Lower lobe of right lung (tissue), 2 donors: ENCODE measurements at regions not wholly inside any gene's neighbourhood (a gene's known extent, or its start where the extent isn't known, plus 50 kb on each side); places are given as distances from the start of the nearest gene placed in this dataset.

Experiments
- ATAC-seq, 2 donors: fragments of 200-7000 bp; cut with Tn5 transposase; one replicate each; pipeline ENCODE4 v1.9.1; 2020 to 2022; ENCODE audit warnings: mild to moderate bottlenecking in 2 of 2, moderate library complexity in 2 of 2
- DNase-seq: peaks from one replicate; pipeline ENCODE4 v3.0.0-alpha.2; 2020
- H3K27ac ChIP-seq: fragments of 200-600 bp; one replicate; pipeline ENCODE4 v1.8.0; 2022
- H3K27me3 ChIP-seq: fragments of 200-600 bp; one replicate; pipeline ENCODE4 v1.8.0; 2022; ENCODE audit warnings: low read depth
- H3K36me3 ChIP-seq: fragments of 200-600 bp; one replicate; pipeline ENCODE4 v1.8.0; 2022; ENCODE audit warnings: mild to moderate bottlenecking
- H3K4me1 ChIP-seq: fragments of 200-600 bp; one replicate; pipeline ENCODE4 v1.8.0; 2022
- H3K4me3 ChIP-seq: fragments of 200-600 bp; one replicate; pipeline ENCODE4 v1.8.0; 2022; ENCODE audit warnings: mild to moderate bottlenecking
- H3K9me3 ChIP-seq: fragments of 200-600 bp; one replicate; pipeline ENCODE4 v1.8.0; 2022
- intact Hi-C: fragments of 100-400 bp; cut with DNase I; formaldehyde crosslinking; loops from one replicate; pipeline ENCODE4 v1.11.0; 2022
- TF ChIP-seq, protein P1 (sequence below): fragments of 200-600 bp; IDR thresholded peaks from one replicate; pipeline ENCODE4 v1.8.0; 2022; ENCODE audit warnings: antibody characterized with exemption, mild to moderate bottlenecking
- donor health status: DM: no; HTN: yes; CAD: no; lungs with severe emphysema.

DNA sequence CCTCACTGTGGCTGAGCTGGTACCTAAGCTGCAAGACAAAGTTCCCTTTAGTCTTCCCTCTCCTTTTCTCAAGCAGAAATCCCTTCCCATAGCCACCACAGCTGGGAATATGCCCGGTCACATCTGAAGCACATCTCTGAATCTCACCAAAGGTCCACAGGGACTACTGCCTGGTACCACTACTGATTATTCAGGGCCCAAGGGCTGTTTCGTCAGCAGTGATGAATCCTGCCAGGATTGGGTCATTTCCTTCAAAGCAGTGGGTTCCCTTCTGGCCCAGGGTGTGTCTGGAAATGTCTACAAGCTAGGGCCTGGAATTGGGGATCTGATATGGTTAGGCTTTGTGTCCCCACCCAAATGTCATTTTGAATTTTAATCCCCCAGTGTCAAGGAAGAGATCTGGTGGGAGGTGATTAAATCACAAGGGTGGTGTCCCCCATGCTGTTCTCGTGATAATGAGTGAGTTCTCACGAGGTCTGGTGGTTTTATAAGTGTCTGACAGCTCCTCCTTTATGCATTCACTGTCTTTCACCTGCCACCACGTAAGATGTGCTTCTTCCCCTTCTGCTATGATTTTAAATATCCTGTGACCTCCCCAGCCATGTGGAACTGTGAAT lies 83.2 kb upstream of the FST start:
- intact Hi-C loops, result no loop called here
- Histone ChIP-seq H3K36me3 (no peaks in the 10 kb centered on the region), H3K9me3 (no peaks in the 10 kb centered on the region), H3K27ac (no peak overlapping the region), H3K27me3 (no peaks in the 10 kb centered on the region), H3K4me1 (no peaks in the 10 kb centered on the region), H3K4me3 (no peak overlapping the region)
- ATAC-seq (no peak), DNase-seq (no peak)
- TF ChIP-seq, protein P1, sequence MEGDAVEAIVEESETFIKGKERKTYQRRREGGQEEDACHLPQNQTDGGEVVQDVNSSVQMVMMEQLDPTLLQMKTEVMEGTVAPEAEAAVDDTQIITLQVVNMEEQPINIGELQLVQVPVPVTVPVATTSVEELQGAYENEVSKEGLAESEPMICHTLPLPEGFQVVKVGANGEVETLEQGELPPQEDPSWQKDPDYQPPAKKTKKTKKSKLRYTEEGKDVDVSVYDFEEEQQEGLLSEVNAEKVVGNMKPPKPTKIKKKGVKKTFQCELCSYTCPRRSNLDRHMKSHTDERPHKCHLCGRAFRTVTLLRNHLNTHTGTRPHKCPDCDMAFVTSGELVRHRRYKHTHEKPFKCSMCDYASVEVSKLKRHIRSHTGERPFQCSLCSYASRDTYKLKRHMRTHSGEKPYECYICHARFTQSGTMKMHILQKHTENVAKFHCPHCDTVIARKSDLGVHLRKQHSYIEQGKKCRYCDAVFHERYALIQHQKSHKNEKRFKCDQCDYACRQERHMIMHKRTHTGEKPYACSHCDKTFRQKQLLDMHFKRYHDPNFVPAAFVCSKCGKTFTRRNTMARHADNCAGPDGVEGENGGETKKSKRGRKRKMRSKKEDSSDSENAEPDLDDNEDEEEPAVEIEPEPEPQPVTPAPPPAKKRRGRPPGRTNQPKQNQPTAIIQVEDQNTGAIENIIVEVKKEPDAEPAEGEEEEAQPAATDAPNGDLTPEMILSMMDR, result no peak

DNA sequence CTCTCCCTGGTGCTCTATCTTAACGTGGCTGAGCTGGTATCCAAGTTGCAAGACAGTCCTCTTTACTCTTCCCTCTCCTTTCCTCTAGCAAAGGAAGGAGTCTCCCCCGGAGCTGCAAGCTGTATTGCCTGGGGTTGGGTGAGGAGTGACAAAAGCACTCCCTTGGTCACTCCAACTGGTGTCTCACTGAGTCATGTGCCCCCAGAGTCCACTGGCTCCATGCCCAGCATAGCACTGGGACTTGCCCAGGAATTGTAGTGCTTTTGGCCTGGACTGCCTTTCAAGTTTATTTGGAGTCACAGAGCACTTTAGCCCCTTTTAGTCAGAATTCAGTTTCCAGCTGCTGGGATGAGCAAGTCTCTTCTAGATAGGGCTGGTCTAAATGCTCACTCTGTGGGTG lies 82.6 kb upstream of the FST start:
- Histone ChIP-seq H3K9me3 (no peaks in the 10 kb centered on the region), H3K36me3 (no peaks in the 10 kb centered on the region), H3K27ac (no peak overlapping the region), H3K4me3 (no peak overlapping the region), H3K4me1 (no peaks in the 10 kb centered on the region), H3K27me3 (no peaks in the 10 kb centered on the region)
- intact Hi-C loops, result no loop called here
- DNase-seq, result no peak
- TF ChIP-seq, protein P1, result no peak
- peak; percentile 32 to 37 for ATAC-seq

DNA sequence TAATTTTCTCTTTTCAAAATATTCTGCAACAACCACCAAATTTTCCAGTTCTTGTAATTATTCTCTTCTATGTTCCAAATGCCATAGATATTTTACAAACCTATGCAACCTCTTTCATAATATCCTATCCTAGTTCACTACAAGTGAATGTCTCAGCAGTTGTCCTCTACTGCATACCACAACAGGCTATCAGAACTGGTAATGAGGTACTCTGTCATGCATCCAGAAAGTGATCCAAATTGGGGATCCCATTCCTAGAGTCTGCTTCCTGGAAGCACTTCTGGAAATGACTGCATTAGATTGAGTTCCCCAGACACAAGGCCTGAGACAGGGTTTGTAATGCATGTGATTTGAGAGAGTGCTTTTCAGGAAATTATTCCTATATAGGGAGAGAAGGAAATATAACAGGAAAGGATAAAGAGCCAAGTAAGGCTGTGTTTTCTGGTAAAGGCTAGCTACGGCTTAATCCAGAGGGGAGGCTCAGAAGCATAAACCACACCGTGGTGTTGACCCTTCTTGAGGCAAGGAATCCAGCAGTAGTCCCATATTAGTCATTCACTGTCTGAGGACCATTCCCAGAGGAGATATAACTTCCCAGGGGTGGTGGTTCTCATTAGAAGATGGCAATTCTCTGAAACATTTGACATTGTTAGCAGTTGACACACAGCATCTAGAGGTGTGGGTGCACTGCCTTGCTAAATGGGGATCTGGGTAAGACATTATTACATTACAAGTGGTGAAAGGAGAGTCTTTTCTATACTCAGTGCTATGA lies 80.3 kb upstream of the FST start:
- Histone ChIP-seq H3K4me3 (no peak overlapping the region), H3K36me3 (no peaks in the 10 kb centered on the region), H3K27me3 (no peaks in the 10 kb centered on the region), H3K9me3 (no peaks in the 10 kb centered on the region), H3K27ac (no peak overlapping the region), H3K4me1 (peaks cover 4% of the 10 kb centered on the region)
- ATAC-seq, result no peak
- intact Hi-C loops, result no loop called here
- no peak for DNase-seq
- TF ChIP-seq, protein P1, result no peak

DNA sequence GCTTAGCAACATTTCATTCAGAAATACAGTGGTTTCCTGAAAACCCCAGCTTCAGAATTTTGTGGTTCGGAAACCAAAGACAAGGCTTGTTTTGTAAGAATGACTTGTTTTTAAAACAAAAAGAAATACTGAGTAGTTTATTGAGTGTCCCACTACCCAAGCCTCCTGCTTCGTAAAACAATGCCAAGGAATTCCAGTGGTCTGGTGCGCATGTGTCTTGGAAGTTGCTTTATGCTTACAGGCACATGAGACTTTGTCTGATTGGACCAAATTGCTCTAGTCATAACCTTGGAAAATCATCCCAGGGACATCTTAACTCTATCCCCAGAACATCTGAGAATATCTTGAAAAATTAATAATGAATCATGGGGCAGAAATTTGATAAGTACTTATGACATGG lies 77.1 kb upstream of the FST start:
- Histone ChIP-seq H3K9me3 (no peaks in the 10 kb centered on the region), H3K27me3 (no peaks in the 10 kb centered on the region), H3K4me3 (no peak overlapping the region), H3K4me1 (peaks cover 6% of the 10 kb centered on the region), H3K27ac (no peak overlapping the region), H3K36me3 (no peaks in the 10 kb centered on the region)
- TF ChIP-seq, protein P1, result no peak
- intact Hi-C loops, result no loop called here
- DNase-seq (no peak), ATAC-seq (no peak)

DNA sequence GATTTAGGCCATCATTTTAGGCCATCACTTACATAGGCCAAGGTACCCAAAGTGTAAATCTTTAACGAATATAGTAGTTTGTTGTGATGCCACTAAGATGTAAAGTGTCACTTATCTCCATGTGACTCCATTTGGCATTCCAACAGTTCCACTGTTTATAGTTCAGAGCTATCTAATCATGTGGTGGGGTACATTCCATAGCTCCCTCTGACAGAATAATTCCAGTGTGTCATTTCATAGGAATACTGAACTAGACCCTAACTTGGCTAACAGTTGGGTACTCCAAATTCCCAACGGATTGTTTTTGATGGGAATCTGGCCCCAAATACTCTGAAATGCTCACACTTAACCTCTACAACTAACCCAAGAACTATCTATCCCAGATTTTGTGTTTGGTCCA lies 76.7 kb upstream of the FST start:
- intact Hi-C loops, result no loop called here
- Histone ChIP-seq H3K27ac (no peak overlapping the region), H3K36me3 (no peaks in the 10 kb centered on the region), H3K4me3 (no peak overlapping the region), H3K4me1 (peaks cover 6% of the 10 kb centered on the region), H3K9me3 (no peaks in the 10 kb centered on the region), H3K27me3 (no peaks in the 10 kb centered on the region)
- no peak for DNase-seq
- ATAC-seq, result no peak
- TF ChIP-seq, protein P1, result no peak
